ENCODE measurements at regions not wholly inside any gene's neighbourhood (a gene's known extent, or its start where the extent isn't known, plus 50 kb on each side); places are given as distances from the start of the nearest gene placed in this dataset.

DNA sequence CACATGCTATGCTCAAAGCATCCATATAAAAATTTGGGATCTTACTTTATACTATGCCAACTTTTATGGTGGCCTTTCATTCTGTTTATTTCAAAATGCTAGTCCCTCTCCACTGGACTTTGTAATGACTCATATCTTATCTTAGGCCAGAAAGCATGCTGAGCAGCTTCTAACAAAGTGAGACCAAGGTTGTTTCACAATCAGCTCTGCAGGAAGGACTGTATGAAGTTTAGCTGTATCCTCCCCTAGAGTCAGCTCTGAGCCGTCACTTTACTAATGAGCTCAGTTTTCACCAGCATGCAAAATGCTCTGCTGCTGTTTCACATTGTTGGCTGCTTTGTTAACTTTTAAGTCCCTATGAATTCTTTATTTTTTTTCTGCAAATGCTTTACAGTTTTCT lies 1608.8 kb downstream of the OLFM4 start:
- 53 to 70% (median 56%) methylated on average over 1 of the region's 1 CpG for WGBS, 5 donors
- TF ChIP-seq POLR2A (IDR thresholded peaks at IDR 0.05) (no peak), POLR2AphosphoS5 (IDR thresholded peaks at IDR 0.05) (no peak)
- TF ChIP-seq, protein P1, sequence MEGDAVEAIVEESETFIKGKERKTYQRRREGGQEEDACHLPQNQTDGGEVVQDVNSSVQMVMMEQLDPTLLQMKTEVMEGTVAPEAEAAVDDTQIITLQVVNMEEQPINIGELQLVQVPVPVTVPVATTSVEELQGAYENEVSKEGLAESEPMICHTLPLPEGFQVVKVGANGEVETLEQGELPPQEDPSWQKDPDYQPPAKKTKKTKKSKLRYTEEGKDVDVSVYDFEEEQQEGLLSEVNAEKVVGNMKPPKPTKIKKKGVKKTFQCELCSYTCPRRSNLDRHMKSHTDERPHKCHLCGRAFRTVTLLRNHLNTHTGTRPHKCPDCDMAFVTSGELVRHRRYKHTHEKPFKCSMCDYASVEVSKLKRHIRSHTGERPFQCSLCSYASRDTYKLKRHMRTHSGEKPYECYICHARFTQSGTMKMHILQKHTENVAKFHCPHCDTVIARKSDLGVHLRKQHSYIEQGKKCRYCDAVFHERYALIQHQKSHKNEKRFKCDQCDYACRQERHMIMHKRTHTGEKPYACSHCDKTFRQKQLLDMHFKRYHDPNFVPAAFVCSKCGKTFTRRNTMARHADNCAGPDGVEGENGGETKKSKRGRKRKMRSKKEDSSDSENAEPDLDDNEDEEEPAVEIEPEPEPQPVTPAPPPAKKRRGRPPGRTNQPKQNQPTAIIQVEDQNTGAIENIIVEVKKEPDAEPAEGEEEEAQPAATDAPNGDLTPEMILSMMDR (IDR thresholded peaks at IDR 0.05 in 8 of 11, conservative IDR thresholded peaks at IDR 0.05 in 3 of 11): no peak
- intact Hi-C loops (cut with DNase I; ENCODE audit: low total_unique reads): no loop called here

DNA sequence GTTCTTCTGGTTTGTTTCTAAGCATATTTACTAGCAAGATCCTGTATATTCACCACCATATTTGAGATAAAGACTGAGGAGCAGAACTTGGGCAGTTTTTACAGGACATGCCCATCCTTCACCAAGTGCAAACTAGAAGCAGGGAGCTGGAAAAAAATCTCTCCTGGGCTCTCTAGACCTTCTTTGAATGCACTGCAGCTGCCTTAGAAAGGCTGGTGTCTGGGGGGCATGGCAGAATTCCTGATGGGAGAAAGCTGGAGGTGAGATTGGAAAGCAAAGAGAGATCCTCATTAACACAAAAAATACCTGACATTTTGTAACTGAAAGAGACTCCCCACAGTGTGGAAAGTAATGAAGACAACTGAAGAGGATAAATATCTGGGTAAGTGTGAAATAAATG lies 1612.1 kb downstream of the OLFM4 start:
- no peaks in the 10 kb centered on the region for H3K4me1 ChIP-seq
- TF ChIP-seq POLR2A (IDR thresholded peaks at IDR 0.05) (no peak), POLR2AphosphoS5 (IDR thresholded peaks at IDR 0.05) (no peak)
- TF ChIP-seq, protein P1 (IDR thresholded peaks at IDR 0.05 in 8 of 11, conservative IDR thresholded peaks at IDR 0.05 in 3 of 11): no peak
- no peaks in the 10 kb centered on the region for H3K36me3 ChIP-seq
- intact Hi-C loops (cut with DNase I; ENCODE audit: low total_unique reads): no loop called here
- no peak for DNase-seq
- H3K27ac ChIP-seq: no peak overlapping the region
- no peaks in the 10 kb centered on the region for H3K27me3 ChIP-seq (replicated peaks in 1 of 7)
- no peak overlapping the region for H3K4me3 ChIP-seq
- H3K9me3 ChIP-seq: peaks cover 0 to 17% (median 3%) of the 10 kb centered on the region in 8 donors

More for the DNA sequence above, 1608.8 kb downstream of the OLFM4 start:
- peaks cover 0 to 11% (median 3%) of the 10 kb centered on the region in 8 donors for H3K9me3 ChIP-seq
- no peak overlapping the region for H3K27ac ChIP-seq
- H3K4me3 ChIP-seq: no peak overlapping the region
- no peaks in the 10 kb centered on the region for H3K27me3 ChIP-seq (replicated peaks in 1 of 7)
- no peak for DNase-seq
- no peaks in the 10 kb centered on the region for H3K36me3 ChIP-seq
- H3K4me1 ChIP-seq: no peaks in the 10 kb centered on the region

DNA sequence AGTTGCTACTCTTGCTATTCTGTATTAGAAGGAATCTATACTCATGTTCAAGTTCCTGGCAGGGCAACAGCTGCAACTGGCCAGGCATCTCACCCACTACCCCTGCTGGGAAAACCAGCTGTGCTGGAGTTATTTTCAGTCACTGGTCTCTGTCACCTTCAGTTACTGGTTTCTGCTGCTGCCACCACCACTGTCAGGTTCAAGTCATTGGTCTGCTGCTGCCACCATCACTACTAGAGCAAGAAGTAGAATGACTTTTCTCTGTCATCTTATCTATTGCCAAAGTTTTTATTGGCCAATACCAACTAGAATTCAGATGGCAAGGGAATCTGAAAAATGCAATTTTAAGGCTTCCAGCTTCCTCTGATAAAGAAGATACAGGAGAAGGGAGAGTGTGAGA lies 1615.2 kb downstream of the OLFM4 start:
- Histone ChIP-seq H3K27me3 (replicated peaks in 1 of 7) (no peaks in the 10 kb centered on the region), H3K4me3 (no peak overlapping the region), H3K4me1 (no peaks in the 10 kb centered on the region), H3K9me3 (peaks cover 0 to 17% (median 1%) of the 10 kb centered on the region in 8 donors), H3K27ac (no peak overlapping the region), H3K36me3 (no peaks in the 10 kb centered on the region)
- TF ChIP-seq POLR2A (IDR thresholded peaks at IDR 0.05) (no peak), POLR2AphosphoS5 (IDR thresholded peaks at IDR 0.05) (no peak)
- TF ChIP-seq, protein P1 (IDR thresholded peaks at IDR 0.05 in 8 of 11, conservative IDR thresholded peaks at IDR 0.05 in 3 of 11): no peak
- intact Hi-C loops (cut with DNase I; ENCODE audit: low total_unique reads): no loop called here
- no peak for DNase-seq

DNA sequence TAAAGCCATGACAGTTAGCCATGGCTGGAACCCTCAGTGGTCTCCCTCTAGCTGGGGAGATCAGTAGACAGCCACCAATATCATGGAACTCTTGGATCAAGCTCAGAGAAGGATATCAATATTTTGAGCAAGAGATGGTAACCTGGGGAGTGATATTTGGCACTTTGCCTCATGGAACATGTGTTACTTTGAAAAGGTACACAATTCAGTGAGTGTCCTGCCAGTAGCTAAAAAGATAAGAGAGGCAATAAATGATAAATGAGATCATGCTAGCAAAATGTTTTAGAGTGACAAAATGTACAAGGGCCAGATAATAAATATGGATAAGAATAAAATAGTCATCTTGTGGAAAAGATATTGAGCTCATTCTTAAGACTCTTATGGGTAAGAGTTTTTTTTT lies 1618.7 kb downstream of the OLFM4 start:
- H3K27ac ChIP-seq: no peak overlapping the region
- no peak for DNase-seq
- intact Hi-C loops (cut with DNase I; ENCODE audit: low total_unique reads): no loop called here
- H3K9me3 ChIP-seq: peaks cover 0 to 12% (median 2%) of the 10 kb centered on the region in 8 donors
- no peaks in the 10 kb centered on the region for H3K36me3 ChIP-seq
- no peaks in the 10 kb centered on the region for H3K27me3 ChIP-seq (replicated peaks in 1 of 7)
- TF ChIP-seq POLR2AphosphoS5 (IDR thresholded peaks at IDR 0.05) (no peak), POLR2A (IDR thresholded peaks at IDR 0.05) (no peak)
- TF ChIP-seq, protein P1 (IDR thresholded peaks at IDR 0.05 in 8 of 11, conservative IDR thresholded peaks at IDR 0.05 in 3 of 11): no peak
- no peak overlapping the region for H3K4me3 ChIP-seq
- no peaks in the 10 kb centered on the region for H3K4me1 ChIP-seq

Measured in spleen (tissue), 11 donors.